HG03139 (cell line): ENCODE measurements at regions not wholly inside any gene's neighbourhood (a gene's known extent, or its start where the extent isn't known, plus 50 kb on each side); places are given as distances from the start of the nearest gene placed in this dataset.

Experiments
- ATAC-seq: cut with Tn5 transposase; IDR thresholded peaks from one replicate; pipeline ENCODE4 v1.9.1; 2021; ENCODE audit not compliant: unreplicated experiment

DNA sequence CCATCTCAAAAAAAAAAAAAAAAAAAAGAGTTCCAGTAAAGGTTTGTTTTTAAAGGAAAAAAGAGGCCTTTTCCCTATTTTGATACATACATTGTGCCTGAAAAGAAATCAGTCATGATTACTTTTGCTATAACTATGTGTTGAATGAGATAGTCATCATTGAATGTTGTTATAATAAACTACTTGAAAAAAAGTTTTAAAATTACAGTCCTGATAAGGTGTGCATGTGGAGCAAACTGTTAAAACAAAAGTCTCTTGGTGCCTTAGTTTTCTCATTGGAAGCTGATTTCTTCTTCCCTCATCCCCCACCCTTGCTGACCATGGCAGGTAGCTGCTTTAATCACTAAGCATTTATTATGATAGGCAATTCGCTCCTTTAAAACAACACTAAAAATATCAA lies 172.3 kb upstream of the TBCA start:
- ATAC-seq, result no peak

DNA sequence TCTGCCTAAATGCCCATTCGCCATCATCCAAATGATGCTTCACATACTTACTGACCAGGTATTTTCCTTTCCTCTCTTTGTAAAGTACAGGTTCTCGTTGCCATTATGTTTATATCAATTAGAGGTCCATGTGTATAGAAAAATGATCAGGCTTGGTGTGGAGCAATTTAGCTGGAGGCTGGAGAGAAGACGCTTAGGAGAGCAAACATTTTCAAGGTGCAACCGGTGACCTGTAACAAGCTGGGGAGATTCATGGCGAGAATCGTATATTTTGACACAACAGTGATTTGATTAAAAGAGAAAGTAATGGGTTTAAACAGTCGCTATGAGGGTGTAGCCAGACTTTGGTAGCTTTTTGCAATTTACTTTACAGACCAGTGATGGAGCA lies 170.9 kb upstream of the TBCA start:
- no peak for ATAC-seq

DNA sequence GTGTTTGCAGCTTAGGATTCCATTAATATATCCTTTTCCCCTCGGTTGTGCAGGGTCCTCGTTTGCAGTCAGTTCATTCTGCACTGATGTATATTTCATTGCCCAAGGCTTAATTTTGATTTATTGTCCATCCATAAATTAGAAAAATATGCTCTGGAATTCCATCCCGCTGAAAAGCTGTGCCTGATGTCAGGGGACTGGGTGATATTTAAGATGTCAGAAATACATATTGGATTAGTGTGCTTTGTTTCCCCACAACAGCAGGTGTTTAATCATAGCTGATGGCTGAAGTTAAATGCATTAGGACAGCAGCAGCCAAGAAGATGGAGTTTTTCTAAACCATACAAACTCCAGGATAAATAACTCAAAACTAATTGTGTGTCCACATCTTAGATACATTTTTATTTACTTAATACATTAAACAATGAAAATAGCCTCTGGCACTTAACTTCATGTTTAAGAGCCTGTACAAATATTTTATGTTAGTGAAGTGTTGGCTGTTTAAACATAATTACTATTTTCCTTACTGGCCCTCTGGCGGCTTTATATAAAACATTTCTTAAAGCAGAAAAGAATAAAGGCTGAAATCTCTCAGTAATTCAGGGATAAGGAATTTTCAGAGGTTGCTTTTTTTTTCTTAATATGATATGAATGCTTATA lies 170.4 kb upstream of the TBCA start:
- no peak for ATAC-seq

DNA sequence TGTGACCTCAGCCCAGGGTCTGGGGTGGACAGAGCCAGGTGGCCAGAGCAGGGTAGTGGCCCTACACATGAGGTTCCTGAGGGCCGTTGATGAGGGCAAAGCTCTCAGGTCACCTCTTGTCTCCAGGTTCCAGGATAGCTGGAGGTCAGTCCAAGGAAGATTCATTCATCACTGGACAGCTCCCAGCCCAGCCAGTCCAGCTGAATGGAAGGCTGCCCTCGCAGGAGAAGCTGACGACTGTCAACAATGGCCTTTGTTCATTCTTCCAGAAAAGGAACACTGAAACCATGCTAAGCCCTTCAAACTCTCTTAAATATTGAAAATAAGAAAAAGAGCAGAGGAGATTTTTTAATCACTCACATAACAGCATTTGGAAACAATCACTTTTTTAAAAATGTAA lies 169.7 kb upstream of the TBCA start:
- ATAC-seq, result no peak

DNA sequence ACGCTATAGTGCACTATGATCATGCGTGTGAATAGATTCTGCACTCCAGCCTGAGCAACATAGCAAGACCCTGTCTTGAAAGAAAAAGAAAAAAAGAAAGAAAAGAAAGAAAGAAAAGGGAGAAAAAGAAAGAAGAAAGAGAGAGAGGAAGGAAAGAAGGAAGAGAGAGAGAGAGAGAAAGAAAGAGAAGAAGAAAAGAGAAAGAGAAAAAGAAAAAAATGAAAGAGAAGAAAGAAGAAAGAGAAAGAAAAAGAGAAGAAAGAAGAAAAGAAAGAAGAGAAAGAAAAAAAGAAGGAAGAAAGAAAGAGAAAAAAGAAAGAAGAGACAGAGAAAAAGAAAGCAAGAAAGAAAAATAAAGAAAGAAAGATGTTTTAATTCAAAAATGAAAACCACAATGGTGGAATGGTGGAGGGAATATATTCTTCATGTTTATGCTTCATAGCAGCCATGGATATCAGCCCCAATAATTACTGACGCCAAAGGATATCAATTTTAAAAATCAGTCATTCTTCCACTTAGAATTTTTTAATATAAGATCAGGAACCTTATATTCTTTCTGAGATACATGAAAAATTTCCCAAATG lies 168.7 kb upstream of the TBCA start:
- ATAC-seq, result no peak

DNA sequence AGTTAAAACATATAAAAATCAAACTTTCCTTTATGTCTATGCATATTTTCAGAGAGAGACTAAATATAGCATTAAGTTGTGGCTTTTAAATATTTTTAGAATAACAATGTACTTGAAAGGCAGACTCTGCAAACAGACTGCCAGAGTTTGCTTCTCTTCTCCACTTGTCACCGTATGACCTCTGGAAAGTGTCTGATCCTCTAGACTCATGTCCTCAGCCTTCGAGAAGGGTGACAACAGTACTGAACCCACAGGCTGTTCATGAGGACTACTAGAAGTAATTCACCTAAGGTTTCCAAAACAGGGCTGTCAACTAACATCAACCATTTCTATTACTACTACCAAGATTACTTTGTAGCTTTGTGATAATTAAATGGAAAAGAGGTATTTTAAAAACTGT lies 167.7 kb upstream of the TBCA start:
- ATAC-seq, result no peak

DNA sequence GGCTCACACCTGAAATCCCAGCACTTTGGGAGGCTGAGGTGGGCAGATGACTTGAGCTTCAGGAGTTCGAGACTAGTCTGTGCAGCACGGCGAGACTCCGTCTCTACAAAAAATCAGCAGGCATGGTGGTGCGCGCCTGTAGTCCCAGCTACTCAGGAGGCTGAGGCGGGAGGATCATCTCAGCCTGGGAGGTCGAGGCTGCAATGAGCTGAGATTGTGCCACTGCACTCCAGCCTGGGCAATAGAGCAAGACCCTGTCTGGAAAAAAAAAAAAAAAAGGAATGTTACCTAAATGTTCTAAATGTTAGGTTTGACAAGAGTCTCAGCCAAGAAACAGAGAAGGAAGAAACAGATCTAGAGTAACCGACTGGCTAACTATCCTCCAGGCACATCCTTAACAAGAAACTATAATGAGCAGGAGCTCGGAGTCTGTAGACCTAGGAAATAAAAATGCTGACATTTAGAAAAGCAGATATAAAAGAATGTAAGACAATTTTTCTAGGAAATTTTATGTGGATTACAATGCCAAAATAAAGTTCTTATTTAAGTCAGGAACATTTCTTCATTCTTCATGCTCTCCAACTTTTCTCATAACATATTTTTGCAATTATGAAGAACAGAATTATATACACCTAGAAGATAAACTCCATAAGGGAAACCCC lies 166.6 kb upstream of the TBCA start:
- ATAC-seq, result no peak

DNA sequence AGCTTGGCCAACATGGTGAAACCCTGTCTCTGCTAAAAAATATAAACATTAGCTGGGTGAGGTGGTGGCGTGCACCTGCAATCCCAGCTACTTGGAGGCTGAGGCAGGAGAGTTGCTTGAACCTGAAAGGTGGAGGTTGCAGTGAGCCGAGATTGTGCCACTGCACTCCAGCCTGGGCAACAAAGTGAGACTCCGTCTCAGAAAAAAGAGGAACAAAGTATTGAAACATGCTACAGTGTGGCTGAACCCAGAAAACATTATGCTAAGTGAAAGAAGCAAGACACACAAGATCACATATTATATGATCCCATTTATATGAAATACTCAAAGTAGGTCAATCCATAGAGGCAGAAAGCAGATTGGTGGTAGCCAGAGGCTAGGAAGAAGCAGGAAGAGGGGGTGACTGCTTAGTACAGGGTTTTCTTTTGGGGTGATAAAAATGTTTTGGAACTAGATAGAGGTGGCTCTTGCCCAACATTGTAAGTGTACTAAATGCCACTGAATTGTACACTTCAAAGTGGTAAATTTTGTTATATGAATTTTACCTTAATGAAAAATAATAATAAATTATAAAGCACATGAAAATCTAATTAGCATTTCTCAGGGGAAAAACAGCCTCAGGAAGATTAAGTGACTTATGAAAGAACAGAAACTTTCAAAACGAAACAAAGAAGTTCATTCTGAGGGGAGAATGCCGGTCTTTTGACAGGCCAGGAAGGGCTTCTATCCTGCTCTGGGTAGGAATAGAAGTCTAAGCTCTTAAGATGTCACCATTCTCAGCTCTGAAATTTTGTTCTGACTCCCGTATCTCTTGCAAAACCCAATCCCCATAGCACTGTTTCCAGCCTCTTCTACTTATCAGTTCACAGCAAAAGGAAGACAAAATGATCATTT lies 161.1 kb upstream of the TBCA start:
- ATAC-seq, result peak; percentile 66

DNA sequence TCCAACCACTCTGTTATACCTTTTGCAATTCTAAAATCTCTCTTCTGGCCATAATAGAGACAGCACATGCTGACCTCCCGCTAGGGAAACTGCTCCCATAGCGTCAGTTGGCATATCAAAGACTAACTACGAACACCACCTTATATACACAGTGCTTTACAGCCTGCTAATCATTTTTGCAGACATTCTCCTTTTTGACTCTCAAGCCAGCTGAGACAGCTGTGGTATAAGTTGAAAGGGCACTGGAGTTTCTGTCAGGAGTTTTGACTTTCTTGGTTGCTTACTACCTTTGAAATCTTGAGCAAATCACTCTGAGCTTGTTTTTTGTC lies 160.2 kb upstream of the TBCA start:
- ATAC-seq, result no peak

DNA sequence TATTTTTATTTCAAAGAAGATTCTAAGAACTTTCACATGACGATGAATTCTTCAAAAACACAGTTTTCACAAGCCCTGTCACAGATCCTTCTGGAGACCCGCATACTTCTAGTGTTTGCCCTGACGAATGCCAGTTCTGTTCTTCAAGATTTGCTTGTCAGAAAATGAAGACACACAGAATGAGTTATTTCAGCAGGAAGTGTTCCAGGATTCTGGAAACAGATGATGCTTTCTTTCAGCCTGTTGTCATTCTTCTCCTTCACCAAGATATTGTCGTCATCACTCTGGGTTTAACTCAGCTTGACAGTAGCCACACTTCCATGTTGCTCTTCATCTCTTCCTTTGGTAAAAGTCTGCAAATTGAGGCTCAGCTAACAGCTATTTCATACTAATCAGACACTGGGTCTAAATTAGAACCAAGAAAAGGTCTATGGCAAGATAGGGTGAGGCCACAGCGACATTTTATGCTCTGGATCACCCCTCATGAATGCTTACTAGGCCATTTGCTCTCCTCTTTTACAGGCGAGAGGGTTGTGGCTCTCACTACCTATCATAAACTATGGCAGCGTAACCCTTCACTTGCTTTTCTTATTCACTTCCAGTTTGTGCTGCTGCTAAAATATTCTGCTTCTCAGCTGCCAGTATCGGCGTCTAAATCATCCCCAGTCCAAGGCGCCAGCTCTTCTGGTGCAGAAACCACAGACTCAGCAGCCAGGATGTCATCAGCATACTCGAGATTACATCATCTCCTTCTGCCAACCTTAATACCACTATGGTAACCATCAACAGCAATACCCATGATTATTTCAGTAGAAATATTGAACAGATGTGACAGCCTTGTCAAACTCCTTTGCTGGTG lies 159.6 kb upstream of the TBCA start:
- peak; percentile 60 for ATAC-seq

DNA sequence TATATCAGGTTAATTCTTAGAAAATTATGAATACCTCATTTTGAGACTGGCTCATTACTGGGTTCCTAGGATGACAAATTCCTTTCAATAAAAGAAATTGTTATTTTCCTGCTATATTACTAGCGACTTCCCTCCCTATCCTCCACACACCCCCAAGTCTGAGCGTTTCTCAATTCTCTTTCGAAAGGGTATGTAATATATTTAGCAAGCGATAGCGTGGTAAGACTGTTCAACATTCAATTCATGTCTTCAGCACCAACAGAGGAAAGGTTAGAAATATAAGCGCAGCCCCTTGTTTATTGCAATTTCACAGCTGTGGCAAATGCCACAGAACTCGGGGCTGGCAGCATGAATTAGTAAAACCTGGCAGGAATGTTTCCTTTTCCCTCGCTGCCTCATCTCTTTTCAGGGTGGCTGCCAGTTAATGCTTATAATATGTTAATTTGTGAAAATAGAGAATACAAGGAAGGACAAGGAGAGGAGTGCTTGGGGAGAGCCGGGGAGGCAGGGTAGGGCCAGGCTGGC lies 152.7 kb upstream of the TBCA start:
- no peak for ATAC-seq

DNA sequence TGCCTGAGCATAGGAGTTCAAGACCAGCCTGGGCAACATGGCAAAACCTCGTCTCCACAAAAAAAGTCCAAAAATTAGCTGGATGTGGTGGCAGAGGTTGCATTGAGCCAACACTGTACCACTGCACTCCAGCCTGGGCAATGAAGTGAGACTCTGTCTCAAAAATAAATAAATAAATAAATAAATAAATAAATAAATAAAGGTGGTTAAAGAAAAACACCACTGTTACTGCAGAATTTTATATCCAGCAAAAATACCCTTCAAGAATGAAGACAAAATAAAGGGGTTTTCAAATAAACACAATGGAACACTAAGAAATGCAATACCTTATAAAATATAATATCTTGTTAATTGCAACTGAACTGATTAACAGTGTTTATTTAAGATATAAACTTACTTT lies 150.2 kb upstream of the TBCA start:
- no peak for ATAC-seq

DNA sequence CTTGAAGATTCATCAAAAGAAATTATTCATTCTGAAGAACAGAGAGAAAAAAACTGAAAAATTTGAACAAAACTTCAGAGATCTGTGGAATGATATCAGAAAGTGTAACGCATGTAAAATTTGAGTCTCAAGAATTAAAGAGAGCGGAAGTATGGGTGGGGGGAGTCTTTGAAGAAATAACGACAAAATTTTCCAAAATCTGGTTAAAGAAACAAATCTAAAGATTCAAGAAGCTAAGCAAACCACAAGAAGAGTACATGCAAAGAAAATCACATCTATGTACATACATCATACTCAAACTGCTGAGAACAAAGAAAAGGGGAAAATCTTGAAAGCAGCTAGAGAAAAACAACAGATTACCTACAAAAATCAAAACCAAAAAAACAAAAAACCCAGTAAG lies 149.4 kb upstream of the TBCA start:
- no peak for ATAC-seq

DNA sequence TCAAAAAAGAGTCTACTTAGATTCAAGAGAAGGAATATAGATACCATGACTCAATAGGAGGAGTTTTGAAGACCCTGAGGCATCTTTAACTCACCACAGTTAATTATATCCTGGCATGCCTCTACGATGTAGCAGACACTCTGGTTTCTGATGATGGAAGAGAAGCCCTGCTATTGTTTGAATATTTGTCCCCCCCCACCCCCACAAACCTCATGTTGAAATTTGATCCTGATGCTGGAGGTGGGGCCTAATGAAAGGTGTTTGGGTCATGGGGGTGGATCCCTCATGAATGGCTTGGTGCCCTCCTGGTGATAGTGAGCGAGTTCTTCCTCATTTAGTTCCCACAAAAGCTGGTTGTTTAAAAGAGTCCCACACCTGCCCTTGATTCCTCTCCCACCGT lies 147.9 kb upstream of the TBCA start:
- ATAC-seq, result no peak

DNA sequence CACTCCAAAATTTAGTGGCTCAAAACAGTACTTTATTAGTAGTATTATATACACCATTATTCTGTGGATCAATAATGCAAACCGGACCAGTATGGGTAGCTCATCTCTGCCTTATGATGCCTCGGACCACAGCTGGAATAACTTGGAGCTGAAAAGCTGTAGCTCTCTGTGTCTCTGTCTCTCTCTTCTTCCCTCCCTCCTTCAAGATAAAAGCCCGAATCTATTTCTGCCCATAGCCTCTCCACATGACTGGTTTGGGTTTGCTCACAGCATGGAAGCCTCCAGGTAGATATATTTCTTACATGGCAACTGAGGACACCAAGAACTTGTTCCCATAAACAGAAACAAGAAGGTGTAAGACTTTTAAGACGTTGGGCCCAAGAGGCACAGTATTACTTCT lies 147.5 kb upstream of the TBCA start:
- ATAC-seq, result no peak

DNA sequence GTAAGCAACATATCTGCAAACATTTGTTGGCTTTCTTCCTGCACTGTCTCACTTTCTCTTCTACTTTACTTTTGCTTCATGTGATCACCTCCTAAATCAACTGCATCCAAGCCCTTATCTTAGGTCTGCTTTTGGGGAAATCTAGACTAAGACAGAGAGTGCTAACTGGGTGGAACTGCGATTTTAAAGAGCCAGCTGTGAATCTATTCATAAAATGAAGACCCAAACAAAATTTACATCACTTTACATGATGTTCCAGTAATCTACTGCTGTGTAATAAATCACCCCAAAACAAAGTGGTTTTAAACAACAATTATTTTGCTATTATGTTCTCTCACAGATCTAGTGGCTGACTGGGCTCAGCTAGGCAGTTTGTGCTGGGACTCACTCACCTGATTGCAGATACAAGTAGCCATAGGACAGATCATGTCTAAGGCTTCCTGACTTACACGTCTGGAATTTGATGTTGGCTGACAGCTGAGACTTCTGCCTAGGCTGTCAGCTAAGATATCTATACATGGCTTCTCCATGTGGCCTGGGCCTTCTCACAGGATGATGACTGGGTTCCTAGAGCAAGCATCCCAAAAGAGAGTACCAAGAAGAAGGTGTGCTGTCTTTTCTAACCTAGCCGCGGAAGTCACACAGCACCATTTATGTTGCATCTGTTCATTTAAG lies 145.1 kb upstream of the TBCA start:
- no peak for ATAC-seq

DNA sequence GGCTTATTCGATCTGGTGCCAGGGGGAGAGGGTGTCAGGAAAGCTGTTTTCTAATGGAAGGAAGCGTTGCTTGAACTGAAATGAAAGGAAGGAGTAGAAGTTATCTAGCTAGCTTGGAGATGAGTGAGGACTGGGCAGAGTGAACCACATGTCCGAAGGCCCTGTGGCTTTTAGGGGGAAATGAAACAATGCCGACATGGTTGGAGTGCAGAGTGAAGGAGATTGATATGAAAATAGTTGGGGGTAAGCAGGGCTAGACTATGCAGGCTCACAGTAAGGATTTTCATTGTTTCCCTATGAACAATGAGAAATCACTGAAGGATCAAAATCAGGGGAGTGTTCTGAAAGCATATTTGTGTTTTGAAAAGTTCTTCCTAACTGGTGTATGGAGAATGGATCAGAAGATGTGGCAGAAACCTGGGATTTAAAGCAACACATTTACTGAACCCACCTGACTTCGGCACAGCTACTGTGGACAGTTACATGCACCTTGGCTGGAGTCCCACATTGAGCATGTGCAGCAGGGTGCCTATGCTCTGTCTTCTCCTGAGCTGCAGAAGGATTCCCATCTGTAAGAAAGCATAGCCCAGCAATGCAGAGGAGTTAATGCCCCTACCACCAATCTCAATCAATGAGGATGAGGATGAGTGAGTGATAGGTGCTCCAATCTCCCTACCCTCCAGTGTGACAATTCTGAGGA lies 144.4 kb upstream of the TBCA start:
- no peak for ATAC-seq

DNA sequence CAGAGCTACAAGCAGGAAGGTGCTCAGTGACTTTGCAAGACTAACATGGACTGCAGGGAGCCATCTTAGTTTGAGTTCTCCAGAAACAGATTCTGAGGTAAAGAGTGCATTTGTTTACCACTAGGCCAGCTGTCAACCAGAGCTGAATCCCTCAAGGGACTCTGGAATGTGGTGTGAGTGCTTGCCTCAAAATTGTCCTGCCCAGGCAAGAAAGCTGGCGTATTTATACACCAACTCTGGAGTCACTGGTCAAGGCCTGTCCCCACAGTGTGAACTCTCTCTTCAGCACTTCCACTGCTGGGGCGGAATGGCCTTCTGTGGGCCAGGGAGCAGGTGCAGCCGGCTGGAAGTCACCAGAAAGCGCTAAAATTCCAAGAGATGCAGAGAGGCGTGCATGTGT lies 139.2 kb upstream of the TBCA start:
- ATAC-seq, result no peak

DNA sequence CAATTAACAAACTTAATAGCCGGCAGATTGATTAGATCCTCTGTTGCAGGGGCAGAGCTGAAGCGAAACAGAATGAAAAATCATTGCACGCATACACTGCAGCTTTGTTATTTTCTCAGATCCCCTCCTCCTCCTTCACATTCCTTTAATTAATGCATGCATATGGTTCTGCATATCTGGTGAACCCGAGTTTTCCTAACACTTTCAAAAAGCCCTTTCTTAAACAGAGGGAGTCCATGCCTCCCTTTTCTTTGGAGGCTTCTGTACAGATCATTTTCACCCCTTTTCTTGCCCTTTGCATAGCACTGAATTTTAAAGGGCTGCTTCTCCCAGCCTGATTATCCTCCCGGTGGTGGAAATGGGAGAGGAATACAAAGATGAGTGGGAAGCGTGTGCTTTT lies 136.6 kb upstream of the TBCA start:
- ATAC-seq, result no peak
